MV-4-11 (cell line): ENCODE measurements at regions not wholly inside any gene's neighbourhood (a gene's known extent, or its start where the extent isn't known, plus 50 kb on each side); places are given as distances from the start of the nearest gene placed in this dataset.

Source experiments
- DNase-seq: peaks from one replicate; lab custom pipeline; 2025; lab: John Stamatoyannopoulos, UW

DNA sequence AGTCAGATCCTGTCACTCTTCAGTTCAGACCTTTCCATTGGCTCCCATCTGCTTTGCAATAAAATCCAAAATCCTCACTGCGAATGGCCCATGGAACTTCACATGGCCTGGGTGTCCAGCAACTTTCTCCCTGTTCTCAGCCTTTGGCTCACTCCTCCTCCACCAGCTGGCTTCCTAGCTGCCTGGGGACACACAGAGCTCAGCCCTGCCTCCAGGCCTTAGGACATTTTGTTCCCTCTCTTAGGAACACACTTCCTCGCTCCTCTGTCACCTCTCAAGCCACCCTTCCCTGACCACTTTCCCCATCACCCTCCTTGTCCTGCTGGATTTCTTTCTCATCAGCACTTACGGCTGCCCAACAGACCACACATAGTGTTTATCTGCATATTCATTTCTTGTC is 419.6 kb downstream of the MED13L start:
- DNase-seq: no peak

DNA sequence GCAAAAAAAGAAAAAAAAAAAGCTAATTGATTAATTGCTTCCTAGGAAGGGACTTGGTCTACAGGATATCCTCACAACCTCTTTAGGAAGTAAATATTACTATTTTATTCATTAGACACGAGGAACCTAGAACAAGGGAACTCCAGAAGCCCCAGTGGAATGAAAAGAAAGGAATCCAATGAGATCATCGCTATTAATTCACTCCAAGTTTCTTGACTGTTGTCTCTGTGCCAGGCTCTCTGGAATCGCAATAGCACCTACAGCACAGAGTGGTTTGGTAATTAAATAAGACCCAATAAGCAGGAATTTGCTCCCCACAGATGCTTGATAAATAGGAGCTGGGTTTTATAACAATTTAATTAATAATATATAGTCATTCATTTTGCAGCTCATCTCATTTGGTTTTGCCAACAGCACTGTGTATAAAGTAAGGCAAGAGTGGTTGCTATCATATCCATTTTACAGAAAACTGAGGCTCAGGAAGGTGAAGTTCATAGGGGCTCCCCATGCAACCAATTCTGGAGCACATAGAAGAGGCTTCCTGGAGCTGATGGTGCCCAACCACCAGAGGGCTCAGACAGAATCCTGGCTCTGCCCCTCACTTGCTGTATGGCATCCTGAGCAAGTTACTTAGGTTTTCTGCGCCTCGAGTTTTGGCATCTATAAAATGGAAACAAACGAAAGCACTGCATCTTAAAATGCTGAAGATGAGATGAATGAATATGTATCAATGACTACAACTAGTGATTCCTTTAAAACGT is 420.2 kb downstream of the MED13L start:
- DNase-seq: no peak

DNA sequence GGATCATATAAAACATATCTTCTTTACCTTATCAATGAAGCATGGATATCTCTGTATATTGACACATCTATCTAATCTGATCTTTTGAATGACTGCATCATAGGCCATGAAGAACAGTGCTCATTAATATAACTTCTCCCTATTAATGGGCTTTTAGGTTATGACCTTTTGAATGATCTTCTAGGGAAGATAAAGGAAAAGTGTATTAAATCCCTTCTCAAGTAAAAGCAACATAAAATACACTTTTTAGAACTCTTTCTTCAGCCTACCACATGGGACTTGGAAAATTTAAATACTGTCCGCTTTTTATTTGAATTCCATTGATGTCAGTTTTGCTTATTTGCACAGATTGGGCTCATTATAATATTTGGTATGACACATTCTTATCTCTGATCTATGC is 425.4 kb downstream of the MED13L start:
- no peak for DNase-seq

DNA sequence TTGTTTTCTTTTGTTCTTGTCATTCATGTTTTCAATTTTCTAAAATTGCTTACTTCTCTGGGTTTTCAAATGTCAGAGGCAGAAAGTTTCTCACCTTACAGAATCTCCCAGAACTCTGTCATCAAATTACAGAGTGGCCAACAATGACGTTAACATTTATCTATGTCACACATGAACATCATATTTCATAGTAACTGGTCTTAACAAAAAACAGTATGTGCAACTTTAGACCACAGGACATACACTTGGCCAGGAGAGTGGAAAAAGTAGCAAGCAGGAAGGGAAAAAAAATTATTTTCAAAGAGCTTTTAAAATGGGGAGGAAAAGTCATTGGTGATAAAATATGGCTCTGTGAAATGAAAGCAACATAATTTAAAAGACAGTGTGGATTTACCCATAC is 426.5 kb downstream of the MED13L start:
- no peak for DNase-seq

DNA sequence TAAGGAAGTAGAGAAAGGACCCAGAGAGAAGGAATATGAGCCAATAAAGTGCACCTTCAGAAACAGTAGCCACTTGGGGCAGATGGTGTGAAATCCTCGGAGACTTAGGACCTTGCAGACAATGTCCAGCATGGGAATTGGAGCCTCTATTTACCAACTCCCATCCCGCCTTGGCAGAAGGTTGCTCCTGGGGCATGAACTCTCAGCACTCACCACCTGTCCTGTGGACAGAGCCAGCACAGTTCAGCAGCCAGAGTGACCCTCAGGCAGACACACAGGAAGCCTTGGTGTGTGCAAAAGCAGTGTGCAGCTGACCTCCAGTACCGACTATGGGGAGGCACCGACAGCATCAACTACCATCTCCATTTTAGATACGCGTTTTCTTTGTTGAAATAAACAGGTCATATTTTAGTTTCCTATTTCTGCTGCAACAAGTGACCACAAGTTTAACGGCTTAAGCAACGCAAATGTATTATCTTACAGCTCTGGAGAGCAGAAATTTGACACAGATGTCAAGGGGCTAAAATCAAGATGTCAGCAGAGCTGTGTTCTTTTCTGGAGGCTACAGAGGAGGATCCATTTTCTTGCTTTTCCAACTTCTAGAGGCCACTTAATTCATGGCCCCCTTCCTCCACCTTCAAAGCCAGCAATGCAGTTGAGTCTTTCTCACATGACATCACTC is 428.1 kb downstream of the MED13L start:
- DNase-seq: no peak

DNA sequence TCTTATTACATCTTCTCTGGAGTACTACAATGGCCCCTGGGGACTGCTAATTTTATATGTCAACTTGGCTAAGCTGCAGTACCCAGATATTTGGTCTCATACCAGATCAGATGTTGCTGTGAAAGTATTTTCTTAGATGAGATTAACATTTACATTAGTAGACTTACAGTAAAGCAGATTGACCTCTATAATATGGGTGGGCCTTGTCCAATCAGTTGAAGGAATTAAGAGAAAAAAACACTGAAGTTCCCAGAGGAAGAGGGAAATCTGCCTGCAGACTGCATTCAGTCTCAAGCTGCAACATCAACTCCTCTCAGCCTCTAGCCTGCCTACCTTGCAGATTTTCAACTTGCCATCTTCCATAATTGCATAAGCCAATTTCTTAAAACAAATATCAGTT is 430.1 kb downstream of the MED13L start:
- DNase-seq: no peak

DNA sequence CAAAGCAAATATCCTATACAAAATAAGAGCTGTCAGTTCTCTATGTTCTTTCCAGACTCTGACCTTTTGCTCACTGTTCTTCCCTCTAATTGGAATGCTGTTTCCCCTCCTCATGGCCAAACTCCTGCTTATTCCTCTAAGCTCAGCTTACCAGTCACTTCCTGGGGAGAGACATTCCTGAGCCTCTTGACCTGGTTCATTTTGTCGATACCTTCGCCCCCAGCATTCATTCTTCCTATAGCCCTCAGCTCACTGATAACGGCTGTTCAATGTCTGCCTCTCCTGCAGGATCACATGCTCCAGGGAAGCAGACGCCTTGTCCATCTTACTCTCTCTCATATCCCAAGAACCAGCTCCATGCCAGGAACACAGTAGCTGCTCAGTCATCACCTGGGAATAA is 431.0 kb downstream of the MED13L start:
- DNase-seq: no peak

DNA sequence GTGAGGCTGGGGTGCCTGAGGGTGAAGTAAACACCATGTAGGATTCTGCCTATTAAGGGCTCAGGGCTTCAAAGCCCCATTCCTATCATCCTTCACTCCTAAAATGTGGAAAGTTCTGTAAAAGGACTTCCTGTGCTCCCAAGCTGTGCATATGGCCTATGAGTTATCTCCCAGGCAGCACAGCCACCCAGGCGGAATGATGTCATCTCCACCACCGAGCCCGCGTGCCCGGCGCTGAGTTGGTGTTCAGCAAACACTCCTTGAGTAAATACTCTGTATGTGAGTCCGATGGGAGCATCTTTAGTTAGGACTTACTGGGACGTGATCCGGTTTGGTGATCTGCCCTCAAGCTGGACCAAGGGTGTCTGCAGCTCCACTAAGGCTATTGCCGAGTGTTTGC is 437.3 kb downstream of the MED13L start:
- DNase-seq: no peak

DNA sequence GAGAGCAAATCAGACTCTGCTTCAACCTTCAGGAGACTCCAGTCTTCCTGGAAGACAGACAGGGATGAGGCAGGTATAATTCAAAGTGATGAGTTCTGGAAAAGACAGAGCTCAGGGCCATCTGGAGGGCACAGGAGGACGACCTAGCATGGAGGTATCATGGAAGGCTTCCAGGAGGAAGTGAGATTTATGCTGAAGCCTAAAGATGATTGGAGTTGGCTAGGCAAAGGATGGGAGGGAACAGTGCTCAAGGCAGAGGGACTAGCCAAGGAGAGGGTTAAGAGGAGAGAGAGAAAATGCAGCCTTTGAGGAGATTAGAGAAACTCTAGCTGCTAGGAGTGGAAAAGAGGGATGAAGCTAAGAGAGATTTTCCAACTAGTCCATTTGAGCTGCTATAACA is 438.5 kb downstream of the MED13L start:
- DNase-seq: no peak

DNA sequence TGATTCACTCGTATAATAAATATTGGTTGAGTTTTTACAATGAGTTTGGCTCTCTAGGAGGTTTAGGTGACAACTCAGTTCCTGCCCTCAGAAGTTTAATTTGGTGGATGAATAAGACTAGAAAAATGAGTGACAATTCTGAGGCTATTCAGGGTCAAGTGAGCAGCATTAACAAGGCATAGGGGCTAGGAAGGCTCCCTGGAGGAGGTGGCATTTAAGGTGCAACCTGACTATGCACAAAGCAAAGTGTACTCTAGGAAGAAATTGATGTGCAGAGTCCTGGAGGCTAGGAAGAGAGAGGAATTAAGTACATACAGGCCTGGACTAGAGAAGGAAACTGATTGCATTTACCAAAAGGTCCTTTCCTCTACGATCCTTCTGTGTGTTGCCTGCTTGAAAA is 440.3 kb downstream of the MED13L start:
- DNase-seq: no peak

DNA sequence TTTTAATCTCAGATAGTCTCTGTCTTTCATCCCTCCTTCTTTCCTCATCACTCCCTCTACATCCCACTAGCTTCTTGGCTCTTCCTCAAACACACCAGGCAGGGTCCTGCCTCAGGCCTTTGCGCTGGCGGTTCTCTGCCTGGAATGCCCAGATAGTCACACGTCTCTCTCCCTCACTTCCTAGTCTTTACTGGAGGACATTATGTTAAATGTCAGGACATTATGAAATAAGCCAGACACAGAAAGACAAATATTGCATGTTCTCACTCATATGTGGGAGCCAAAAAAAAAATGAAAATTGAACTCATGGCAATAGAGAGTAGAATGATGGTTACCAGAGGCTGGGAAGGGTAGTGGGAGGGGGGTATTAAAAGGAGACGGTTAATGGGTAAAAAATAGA is 442.0 kb downstream of the MED13L start:
- no peak for DNase-seq

DNA sequence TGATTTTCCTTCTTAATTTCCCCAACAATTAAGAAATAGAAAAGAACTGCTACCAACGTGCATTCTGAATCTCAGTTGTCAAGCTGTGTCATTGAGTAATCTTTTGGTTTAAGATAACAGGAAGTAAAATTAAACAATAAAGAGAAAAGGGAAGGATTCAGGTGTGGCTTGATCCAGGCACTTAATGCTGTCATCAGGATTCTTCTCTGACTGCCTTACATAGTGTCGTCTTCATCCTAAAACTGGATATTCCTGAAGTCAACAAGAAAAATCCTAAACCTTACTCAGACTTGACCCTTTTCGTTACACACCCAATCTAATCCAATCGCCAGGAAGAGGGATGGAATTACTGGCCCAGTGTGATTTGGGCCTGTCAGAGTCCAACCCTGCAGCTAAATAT is 443.8 kb downstream of the MED13L start:
- no peak for DNase-seq

DNA sequence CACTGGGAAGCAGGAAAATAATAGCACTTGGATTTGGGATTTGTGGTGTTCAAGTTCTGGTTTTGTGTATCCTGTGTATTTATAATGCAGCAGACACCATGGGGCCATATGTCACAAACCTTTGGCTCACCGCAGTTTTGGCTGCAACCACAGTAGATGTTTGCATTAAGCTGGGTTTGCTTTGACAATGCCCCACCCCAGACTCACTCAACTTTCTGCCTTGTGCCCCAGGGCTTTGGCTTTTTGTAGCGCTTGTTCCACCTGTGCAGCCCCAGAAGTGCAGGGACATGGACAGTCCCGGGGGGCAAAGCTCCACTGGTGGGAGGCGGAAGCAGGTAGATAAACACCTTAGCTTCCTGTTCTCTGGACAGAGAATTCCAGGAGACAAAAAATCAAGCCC is 446.9 kb downstream of the MED13L start:
- no peak for DNase-seq

DNA sequence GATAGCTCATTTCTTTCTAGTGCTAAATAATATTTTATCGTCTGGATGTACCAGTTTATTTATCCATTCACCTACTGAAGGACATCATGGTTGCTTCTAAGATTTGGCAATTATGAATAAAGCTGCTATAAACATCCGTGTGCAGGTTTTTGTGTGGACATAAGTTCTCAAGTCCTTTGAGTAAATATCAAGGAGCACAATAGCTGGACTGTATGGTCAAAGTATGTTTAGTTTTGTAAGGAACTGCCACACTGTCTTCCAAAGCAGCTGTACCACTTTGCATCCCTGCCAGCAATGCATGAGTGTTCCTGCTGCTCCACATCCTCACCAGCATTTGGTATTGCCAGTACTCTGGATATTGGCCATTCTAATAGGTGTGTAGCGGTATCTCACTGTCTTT is 447.4 kb downstream of the MED13L start:
- DNase-seq: no peak

DNA sequence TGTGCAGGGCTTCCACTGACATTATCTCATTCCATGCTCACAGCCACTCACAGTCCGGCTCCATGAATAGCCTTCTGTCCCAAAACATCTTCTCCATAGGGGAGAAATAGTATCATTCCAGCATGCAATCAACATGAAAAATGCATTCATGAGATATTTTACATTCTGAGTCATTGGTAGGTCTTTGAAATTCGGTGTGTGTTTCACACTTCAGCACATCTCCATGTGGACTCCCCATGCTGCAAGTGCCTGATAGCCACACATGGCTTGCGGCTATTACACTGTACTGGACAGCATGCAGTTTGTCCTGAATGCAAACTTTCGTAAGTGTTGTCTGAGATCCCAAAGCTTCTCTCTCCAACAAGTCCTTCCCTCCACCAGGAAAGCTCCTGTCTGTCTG is 449.3 kb downstream of the MED13L start:
- DNase-seq: no peak

DNA sequence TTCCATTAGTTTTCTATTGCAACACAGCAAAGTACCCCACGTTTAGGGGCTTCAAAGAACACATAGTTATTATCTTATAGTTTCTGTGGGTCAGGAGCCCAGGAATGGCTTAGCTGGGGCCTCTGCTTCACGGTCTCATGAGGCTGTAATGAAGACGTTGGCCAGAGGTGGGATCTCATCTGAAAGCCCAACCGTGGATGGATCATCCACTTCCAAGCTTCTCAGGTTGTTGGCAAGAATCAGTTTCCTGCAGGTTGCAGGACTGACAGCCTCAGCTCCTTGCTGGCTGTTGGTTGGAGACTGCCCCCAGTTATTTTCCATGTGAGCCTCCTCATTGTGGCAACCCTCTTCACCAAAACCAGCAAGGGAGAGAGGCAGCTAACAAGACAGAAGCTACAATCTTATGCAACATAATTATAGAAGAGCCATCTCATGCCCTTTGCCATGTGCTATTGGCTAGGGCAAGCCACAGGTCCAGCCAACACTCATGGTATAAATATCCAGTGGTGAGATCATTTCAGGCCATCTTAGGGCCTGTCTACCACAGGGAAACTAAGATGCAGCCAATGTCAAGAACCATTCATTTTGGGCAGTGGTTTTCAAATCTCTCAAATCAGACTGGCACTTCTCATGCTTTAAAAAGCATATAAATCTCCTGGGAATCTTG is 452.4 kb downstream of the MED13L start:
- no peak for DNase-seq

DNA sequence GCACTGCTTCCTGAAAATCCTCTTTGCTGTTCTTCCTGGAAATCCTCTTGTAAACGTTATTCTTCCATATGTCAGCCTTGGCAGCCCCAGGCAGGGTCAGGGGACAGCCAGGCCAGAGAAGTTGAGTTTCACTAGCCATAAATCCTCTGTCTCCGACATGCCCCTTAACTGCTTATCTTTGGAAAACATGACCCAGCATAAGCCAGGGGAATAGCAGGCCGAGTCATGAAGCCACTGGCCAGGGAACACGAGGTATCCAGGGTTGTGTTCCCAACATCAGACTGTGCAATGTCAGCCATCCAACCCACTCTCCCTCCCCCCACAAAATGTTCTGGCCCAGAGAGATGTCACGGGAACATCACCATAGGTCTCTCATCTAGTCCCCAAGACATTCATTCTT is 453.9 kb downstream of the MED13L start:
- no peak for DNase-seq

DNA sequence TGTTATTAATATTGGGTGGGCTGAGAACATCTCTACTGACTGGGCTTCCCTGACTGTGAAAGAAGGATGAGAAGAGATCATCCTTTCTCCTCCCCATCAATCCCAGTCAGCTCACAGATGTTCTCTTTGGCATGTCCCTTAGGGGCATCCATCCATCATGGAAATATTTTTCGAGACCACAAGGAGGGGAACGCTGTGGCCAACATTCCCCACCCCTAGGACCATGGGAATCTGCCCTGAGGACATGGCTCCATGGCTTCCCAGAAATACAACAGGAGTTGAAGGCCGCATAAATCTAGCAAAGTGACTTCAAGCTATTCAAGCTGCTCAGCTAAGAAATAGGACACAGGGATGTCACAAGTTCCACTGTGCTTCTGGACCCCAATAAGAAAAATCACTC is 456.8 kb downstream of the MED13L start:
- DNase-seq: no peak

DNA sequence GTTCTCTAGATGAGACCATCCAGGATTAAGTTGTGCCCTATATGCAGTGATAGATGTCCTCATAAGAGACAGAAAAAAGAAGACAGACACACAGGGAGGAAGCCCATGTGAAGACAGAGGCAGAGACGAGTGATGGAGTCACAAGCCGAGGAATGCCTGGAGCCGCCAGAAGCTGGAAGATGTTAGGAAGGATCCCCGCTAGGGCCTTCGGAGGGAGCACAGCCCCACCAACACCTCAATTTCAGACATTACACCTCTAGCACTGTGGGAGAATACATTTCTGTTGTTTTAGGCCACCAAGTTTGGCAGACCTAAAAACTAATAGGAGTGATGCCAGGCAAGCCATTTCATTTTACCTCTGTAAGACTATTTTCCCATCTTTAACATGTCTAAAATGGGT is 458.5 kb downstream of the MED13L start:
- DNase-seq: no peak

DNA sequence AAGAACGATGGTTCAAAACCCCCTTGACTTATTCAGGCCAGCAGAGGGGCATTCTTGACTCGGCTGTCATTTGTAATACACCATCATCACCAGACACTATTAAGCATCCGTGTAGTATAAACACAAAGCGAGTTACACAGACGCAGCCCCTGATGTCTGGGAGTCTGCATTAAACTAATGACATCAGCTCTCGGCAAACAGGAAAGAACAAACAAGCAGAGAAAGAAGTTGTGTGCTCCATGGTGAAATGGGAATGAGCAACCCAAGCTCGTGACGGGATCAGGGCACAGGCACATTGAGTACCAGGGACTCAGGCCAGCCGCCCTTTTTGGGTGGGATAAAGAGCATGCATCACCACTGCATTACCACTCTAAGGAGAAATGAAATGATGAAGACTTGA is 460.1 kb downstream of the MED13L start:
- no peak for DNase-seq

DNA sequence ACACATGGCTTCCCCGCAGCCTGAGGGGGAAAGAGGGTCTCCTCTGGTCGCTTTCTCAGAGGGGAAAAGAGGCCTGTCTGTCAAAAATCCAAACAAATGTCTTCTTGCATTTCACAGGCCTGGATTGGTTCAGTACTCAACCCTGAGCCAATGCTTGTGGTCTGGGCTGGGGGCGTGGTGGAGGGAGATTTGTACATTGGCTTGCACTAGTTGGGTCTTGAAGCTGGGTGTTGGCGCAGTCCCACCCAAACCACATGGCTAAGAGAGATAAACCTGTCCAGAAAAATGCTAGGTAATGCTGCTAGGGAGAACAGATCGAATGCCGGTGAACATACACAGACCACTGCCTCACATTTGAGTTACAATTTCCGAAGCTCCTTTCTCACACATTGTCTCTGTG is 461.6 kb downstream of the MED13L start:
- DNase-seq: no peak

DNA sequence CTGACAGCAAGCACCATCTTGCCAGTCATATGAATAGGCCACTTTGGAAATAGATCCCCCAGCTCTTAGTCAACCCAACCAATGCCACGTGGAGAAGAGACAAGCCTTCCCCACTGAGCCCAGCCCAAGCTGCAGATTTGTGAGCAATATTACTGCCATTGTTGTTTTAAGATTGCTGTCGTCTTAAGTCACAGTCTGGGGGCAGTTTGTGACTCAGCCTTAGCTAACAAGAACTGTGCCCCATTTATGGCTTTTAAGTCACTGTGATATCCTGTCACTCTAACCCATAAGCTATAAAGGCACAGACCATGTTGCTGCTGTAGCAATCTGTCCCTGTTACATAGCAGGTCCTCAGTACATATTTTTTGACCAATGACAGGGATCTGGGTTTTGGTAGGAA is 464.2 kb downstream of the MED13L start:
- no peak for DNase-seq

DNA sequence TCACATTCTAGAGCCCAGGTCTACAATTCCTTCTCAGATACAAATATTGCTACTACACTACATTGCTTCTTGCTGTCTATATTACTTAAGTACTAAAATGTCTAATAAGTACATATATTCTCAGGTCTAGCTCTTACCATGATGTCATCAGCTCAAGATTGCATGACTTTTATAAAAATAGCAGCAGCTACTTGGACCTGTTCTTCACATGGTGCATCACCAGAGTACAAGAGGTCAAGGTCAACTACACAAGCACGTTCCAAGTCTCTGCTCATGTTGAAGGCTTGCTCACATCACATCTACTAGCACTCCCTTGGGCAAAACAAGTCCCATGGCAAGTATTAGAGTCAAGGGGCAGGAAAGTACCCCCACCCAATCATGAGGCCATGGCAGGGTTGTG is 465.6 kb downstream of the MED13L start:
- DNase-seq: no peak

DNA sequence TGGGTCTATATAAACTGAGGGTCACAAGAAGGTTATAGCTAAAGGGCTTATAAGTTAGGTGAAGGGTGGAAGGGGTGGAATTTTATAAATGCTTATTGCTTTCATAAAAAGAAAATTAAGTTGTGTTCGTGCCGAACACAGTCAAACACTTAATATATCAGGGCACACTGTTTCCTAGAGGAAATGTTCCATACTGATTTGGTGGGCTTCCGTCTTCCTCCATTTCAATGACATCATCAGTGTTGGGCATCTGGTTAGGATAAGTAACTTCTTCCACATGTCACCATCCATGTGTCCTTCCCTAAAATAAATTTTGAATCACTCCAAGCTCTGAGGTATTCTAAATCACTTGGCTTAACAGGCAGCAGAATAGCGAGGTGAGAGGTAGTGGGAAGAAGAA is 466.4 kb downstream of the MED13L start:
- no peak for DNase-seq
